Eye (tissue), 1 donor: ENCODE measurements at regions not wholly inside any gene's neighbourhood (a gene's known extent, or its start where the extent isn't known, plus 50 kb on each side); places are given as distances from the start of the nearest gene placed in this dataset.

Experiments used
- DNase-seq: peaks from one replicate; pipeline ENCODE4 v3.0.0-alpha.2; 2015

GRCh38 chr18:38460657-38461056 lies 895.1 kb upstream of the CELF4 start:
- DNase-seq, result no peak

DNA sequence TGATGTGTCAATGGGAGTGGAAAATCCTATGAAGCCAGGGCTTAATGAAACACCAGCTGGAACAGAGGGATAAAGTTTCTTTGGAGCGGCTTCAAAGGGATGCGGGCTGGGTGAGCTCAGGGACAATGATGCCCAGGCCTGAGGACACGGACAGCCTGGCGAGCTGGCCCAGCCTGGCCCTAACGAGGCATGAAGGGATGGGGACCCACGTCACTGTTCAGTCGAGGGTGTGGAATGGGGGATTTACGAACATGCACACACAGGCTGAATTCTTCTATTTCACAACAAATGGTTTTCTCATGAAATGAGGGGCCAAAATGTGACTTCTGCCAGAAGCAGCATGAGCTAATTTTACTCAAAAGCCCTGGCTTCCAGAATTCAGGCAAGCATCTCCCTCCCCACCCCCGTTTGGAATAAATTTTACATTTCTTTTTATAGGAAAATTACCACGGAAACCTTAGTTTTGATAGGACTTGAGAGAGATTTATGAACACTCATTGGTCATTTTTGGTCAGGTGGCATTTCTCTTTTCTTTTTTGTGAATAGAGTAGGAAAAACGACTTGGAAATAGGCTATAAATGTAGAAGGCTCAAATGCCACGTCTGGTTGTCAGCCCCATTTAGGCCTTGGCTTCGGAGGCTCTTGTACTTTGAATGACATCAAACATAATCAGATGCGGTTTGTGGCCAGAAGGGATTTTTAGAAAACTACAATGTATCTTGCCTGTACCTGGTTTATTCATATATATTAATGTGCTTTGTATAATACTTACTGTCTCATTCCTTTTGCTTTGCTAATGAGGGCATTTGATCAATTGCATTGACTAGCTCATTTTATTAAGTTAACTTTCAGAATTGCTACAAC lies 893.8 kb upstream of the CELF4 start:
- DNase-seq, result peak; percentile 88

DNA sequence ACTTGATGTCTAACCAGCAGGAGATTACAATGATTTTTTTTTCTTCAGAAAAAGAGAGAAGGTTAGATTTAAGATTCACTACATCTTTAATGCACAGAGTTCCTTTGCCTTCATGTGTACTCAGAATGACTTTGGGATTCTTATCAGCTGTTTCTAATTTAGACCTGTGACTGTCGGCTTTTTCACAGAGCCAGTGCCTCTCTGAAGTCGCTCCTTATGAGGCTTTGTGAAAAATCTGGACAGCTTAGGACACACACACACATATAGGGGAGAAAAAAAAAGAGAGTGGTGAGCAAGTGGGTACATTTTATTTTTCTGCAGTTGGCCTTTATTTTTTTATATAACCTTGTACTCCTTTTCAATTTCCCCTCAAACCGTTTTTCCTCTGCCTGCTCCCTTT lies 893.1 kb upstream of the CELF4 start:
- no peak for DNase-seq

DNA sequence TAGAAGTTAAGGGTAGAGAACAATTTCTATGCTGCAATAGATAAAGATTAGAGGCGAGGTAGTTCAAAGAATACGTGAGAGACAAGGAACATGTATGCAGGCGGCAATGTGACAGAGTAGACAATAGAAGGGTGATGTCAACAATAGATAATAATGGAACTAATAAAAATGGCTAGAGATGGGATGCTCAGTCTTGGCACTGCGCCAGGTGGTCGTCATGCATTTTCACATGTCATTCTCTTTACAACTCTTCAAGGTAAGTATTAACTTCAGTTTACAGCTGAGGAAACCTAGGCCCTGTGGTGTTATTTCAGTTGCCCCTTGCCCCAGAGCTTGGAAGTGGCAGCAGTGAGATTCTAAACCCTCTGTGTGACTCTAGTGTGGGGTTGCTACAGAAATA lies 890.7 kb upstream of the CELF4 start:
- DNase-seq, result no peak

- peak; percentile 62 for DNase-seq
Observed at GRCh38 chr18:38454764-38455469, 889.3 kb upstream of the CELF4 start.

DNA sequence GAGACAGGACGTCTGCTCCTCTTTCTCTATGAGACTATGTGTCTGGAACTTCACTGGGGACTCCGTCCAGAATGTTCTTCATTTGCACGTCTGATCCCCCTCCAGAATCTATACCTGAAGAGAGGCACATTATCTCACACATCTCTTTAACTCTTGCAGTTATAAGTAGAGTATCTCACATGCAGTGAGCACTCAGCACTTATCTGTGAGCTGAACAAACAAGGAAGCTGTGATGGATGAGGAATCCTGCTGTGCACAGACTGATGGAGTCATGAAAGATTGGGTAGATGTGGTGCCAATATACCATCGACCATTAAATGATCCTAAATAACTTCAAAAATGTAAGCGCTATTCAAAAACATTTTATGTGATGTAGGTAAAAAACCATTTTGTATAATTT lies 888.3 kb upstream of the CELF4 start:
- DNase-seq, result no peak

DNA sequence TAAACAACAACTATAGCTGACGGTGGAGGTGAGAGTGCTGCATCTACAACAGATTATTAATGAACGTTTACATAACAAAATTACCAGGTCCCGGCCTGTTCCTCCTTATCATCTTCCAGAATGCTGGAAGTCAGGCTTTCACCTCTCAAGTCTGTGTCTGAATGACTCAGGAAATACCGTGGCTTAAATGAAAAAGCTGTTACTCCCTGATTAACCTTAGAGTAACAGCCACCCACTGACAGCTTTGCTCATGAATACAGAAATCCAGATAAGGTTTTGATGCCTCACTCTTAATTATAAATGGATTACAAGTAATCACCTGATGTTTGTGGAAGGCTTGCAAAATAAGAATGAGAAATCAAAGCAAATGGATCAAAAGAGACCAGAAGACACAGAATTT lies 885.3 kb upstream of the CELF4 start:
- no peak for DNase-seq

GRCh38 chr18:38445804-38446145 lies 880.2 kb upstream of the CELF4 start:
- no peak for DNase-seq

- peak; percentile 73 for DNase-seq
Observed at GRCh38 chr18:38444971-38445803, 879.6 kb upstream of the CELF4 start.

GRCh38 chr18:38427736-38428135 lies 862.1 kb upstream of the CELF4 start:
- no peak for DNase-seq

DNA sequence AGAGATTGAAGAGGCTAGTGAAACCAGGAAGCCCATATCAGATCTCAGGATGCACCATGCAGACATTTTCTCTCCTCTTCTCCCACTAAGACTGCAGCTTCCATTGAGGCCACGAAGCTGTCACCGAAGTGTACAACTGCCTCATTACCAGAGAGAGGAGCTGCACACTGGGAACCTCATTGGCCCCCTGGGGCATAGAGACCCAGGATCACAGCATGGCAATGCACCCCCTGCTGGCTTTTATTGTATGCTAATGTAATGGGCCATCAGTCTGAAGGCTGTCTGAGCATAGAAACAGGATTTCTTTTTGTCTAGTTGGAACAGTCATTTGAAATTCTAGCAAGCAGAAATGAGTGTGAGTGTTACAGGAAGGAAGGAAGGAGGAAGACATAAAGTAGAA lies 861.6 kb upstream of the CELF4 start:
- peak; percentile 22 for DNase-seq

DNA sequence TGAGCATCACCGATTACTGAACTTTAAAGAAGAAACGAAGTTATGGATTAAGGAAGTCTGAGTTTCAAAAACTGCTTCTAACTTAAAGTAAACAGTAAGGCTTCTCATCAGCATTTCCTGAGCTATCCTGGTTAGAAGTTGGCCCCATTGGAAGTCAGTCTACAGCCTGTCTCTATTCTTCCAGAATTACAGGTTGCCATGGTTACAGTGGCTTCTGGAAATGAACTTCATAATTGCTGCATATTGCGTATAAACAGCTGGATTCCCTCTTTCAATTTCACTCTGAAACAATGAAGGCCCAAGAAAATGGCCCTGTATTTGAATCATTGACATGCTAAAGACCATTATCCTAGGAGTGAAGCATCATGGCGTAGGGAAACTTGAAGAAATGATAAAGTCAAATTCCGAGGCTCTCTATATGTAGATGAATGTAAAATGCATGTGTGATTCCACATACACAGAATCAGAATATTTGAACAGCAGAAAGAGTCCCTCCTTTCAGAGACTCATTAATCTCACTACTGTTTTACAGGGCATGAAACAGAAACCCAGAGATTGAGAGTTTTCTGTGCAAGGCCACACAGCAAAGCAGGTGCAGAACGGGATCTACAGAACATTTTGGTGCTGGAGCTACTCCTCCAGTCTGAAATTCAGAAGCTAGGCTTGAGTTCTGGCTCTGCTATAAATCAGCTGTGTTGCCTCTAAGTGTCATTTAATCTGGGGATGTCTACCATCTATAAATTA lies 856.4 kb upstream of the CELF4 start:
- no peak for DNase-seq

DNA sequence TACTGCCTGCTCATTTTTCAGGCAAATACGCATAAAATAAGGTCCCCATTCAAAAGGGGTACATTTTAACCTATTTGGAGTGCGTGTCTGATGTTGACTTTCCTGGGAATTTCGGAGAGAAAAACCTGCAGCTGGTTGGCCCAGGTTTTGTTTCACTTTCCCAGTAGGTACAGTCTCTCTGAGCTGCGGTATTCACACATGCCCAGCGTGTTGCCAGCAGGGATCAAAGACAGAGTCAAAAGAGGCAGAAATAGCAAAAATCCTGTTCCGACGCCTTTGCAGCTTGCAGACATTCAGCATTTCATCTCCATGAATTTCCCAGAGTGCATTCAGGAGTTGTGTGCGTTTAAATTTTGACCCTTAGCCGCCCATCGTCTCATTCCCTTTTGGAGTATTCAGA lies 855.4 kb upstream of the CELF4 start:
- DNase-seq, result no peak

DNA sequence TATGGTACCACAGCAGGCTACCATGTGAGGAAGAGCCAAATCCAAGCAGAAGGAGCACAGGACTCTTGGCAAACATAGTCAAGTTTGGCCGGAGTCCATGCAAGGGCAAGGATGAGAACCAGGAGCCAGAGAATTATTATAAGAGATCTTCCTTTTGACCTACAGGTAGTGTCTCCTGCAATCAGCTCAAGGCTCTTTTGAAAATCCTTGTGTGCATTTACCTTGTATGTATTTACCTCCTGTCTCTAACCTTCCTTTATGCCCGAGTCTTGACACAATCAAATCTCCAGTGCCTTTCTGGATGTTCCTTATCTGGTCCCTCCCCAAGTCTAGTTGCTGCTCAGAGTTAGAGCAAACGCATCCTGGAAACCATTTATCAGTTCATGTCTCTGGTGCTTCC lies 855.0 kb upstream of the CELF4 start:
- DNase-seq, result no peak

GRCh38 chr18:38415811-38416210 lies 850.2 kb upstream of the CELF4 start:
- no peak for DNase-seq

DNA sequence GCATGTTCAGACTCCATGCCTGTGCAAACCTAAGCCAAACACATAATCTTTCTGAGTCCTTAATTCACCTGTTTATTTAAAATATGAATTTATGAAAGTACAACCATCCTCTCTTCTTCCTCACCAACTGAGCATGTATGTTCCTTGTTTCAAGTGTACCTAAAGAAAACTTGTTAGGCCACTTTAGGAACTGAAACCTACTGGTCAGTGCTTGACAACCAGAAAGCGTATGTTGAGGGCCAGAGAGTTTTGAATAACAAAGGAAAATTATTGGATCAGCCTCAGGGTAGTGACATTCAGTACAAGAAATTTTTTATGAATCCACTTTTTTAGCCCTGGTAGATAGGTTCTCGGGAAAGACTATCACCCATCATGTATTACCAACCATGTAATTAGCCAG lies 847.6 kb upstream of the CELF4 start:
- no peak for DNase-seq

DNA sequence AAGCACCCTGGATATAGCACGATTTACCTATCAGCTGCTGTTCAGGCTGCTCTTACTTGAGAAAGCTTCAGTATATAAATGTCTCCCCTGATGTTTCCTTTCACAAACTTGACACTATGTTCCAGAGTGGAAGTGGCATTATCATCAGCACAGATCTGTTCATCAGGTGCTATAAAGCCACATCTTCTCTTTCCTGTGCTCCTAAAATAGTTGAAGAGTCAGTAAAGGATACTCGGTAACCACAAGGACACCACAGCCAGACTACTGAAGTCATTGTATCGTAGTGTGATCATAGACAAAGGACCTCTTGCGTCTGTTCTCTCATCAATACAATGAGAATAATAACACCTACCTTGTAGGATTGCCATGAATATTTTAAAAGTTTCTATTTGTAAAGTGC lies 841.0 kb upstream of the CELF4 start:
- DNase-seq, result no peak

- DNase-seq, result no peak
Observed at GRCh38 chr18:38402509-38402908, 836.9 kb upstream of the CELF4 start.

- no peak for DNase-seq
Observed at GRCh38 chr18:38397094-38397493, 831.5 kb upstream of the CELF4 start.

DNA sequence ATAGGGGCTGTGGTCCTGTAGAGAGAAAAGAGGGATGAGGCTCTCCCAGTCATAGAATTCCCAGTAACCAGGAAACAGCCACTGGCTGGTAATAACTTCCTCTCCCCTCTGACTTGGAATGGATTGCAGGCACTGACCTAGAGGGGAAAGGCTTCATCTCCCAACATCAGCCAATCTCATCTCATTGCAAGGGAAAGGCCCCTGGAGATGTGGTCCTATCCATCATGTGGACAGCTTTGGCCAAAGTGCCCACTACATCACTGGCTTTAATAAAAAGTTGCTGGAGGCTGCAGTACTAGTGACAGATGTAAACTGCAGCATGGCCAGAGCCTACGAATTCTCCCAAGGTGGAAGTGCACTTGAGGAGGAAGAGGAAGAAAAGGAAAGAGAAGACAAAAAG lies 820.5 kb upstream of the CELF4 start:
- DNase-seq, result no peak

DNA sequence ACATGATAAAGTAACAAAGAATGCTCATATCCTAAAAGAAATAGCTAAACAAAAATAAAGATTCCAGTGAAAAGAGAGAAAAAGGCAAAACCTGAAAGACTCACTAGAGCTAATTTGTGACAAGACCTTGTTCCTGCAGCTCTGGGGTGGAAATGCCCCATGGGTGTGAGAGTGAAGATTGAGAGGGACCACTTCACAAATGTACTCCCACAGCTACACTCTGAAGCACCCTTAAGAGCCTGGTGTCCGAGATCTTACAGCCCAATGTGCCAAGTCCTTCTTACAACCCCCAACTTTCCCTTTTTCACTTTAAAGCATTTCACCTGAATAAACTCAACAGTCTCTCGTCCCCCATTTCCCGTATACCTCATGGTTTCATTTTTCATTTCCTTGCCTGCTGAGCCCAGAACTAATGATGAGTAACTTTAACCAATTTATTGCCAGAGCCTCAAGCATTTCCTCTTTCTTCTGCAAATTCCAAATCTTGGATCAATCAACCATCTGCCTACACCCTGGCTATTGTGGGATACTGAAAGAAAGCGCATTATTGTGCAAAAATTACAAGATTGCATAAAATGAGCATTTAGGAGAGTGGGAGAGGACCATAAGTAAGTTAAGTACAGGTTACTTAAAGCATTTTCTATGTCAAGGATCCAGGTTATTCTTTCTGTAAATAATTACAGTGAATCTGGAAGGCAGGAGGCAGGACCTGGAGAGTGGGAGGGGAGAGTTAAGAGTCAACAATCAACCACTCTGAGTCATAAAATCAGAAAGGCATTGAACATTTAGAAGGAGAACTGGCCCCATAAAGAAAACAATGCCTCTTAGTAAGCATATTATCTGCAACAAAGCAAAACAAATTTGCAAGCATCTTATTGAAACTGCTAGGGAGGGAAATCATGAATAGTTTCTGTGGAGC lies 804.4 kb upstream of the CELF4 start:
- no peak for DNase-seq

- no peak for DNase-seq
Observed at GRCh38 chr18:38368886-38369285, 803.3 kb upstream of the CELF4 start.
